Thoracic aorta (tissue), 2 donors: ENCODE measurements at regions not wholly inside any gene's neighbourhood (a gene's known extent, or its start where the extent isn't known, plus 50 kb on each side); places are given as distances from the start of the nearest gene placed in this dataset.
"Not testable (repeated sequence)": the region's sequence is repeated elsewhere in the genome, so short reads cannot be mapped to it uniquely, and the experiment has no call there.

Experiments
- ATAC-seq: fragments of 150-250 bp; one replicate; pipeline ENCODE4 v1.8.0; 2017; ENCODE audit warnings: low read depth; ENCODE audit not compliant: insufficient number of reproducible peaks, low FRiP score
- DNase-seq: peaks from one replicate; pipeline ENCODE4 v3.0.0-alpha.2; 2020; ENCODE audit warnings: low spot score
- H3K27ac ChIP-seq, 2 donors: fragments of 200-600 bp; sonication (generic); 1 replicate in 1 of 2; 2 replicates in 1 of 2; pipeline ENCODE4 v1.5.1; 2016; ENCODE audit warnings: mild to moderate bottlenecking in 2 of 2, moderate library complexity in 2 of 2
- H3K27me3 ChIP-seq: fragments of 200-600 bp; sonication (generic); replicated peaks from 2 replicates; pipeline ENCODE4 v1.6.0; 2016; ENCODE audit warnings: mild to moderate bottlenecking; ENCODE audit not compliant: insufficient read depth
- H3K36me3 ChIP-seq: fragments of 200-600 bp; sonication (generic); one replicate; pipeline ENCODE4 v1.5.1; 2016
- H3K4me1 ChIP-seq, 2 donors: fragments of 200-600 bp; sonication (generic); 1 replicate in 1 of 2; 2 replicates in 1 of 2; pipeline versions ENCODE4 v1.5.1 to v1.6.0; 2016; ENCODE audit warnings: low read depth in 2 of 2, mild to moderate bottlenecking in 1 of 2; ENCODE audit not compliant: control insufficient read depth in 1 of 2
- H3K4me3 ChIP-seq: fragments of 200-600 bp; sonication (generic); 2 replicates; pipeline ENCODE4 v1.5.1; 2016; ENCODE audit warnings: mild to moderate bottlenecking
- H3K9me3 ChIP-seq: fragments of 200-600 bp; sonication (generic); 2 replicates; pipeline ENCODE4 v1.5.1; 2016
- CTCF ChIP-seq: fragments of 200-600 bp; sonication (generic); IDR thresholded peaks from one replicate; pipeline ENCODE4 v1.5.1; 2019; ENCODE audit warnings: antibody characterized with exemption

DNA sequence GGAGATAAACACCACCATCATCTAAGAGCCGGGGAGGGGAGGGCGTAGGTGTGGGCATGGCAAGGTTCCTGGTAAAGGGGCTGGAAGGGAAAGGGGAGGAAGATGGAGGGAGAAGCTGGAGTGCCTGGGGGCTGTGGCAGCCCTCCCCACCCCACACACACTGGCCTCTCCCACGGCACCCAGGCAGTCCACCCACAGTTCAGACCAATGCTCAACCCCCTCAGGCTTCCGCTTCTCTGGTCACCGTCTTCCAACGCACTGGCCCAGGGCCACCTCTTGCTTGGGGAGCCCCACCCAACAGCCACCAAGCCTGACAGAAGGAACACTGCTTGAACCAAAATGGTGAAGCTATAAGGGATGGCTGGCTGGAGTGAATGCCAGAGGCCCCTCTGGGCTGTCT lies 160.3 kb downstream of the GOLGA6L4 start:
- not testable (repeated sequence) for ATAC-seq, H3K9me3 ChIP-seq, H3K36me3 ChIP-seq

GRCh38 chr15:84397066-84397465 lies 161.5 kb downstream of the GOLGA6L4 start:
- not testable (repeated sequence) for H3K4me3 ChIP-seq, DNase-seq, H3K9me3 ChIP-seq, H3K36me3 ChIP-seq, H3K27me3 ChIP-seq, ATAC-seq, H3K4me1 ChIP-seq, H3K27ac ChIP-seq

More for the DNA sequence above, 160.3 kb downstream of the GOLGA6L4 start:
- not testable (repeated sequence) for H3K4me1 ChIP-seq, H3K4me3 ChIP-seq, H3K27ac ChIP-seq, DNase-seq, H3K27me3 ChIP-seq

DNA sequence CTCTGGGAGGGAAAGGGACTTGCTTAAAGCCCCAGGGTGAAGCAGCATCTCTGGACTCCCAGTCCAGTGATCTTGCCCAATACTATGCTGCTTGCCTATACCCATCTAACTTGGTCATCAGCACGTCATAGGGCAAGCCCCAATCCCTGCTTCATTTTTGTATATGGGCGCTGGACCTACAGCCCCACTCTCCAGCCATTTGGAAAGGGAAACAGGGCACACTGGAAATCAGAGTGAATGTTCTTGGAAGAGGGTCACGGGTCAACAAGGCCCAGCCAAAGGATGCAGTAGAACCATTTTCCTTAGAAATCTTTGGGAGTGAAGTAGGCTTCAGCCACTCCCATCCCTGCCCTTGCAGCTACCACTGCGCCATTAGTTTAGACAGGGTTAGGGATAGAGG lies 162.5 kb downstream of the GOLGA6L4 start:
- not testable (repeated sequence) for H3K4me3 ChIP-seq, H3K9me3 ChIP-seq, H3K36me3 ChIP-seq, H3K4me1 ChIP-seq, ATAC-seq, H3K27ac ChIP-seq, DNase-seq, H3K27me3 ChIP-seq

GRCh38 chr15:84398763-84399701 lies 163.5 kb downstream of the GOLGA6L4 start:
- TF ChIP-seq CTCF = no peak
- Histone ChIP-seq H3K4me1 (no peaks in the 10 kb centered on the region), H3K36me3 (no peaks in the 10 kb centered on the region), H3K4me3 (no peak overlapping the region), H3K27ac (no peak overlapping the region), H3K27me3 (no peaks in the 10 kb centered on the region), H3K9me3 (no peaks in the 10 kb centered on the region)
- DNase-seq (no peak), ATAC-seq (no peak)

GRCh38 chr15:84400017-84400740 lies 164.6 kb downstream of the GOLGA6L4 start:
- Histone ChIP-seq H3K4me3 (no peak overlapping the region), H3K9me3 (no peaks in the 10 kb centered on the region), H3K27me3 (no peaks in the 10 kb centered on the region), H3K4me1 (no peaks in the 10 kb centered on the region), H3K27ac (no peak overlapping the region), H3K36me3 (no peaks in the 10 kb centered on the region)
- ATAC-seq (no peak), DNase-seq (no peak)
- TF ChIP-seq CTCF = no peak

DNA sequence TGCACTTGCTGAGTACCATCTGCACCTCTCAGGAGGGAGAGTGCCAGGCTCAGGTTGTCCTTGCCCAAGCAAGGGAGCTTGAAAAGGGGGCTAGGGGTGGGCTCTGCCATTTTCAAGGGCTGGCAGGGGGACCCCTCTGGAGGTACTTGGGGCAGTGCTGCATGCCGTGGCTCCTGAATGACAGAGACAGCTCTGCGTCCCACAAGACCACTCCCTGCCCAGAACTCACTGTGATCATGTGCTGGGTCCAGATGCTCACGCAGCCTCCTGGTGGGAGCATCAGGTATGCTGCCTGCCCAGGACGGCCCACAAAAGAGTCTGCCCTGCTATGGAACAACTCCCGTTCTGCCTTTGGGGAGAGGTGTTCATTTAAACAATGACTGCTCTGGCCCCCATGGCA lies 165.2 kb downstream of the GOLGA6L4 start:
- H3K27me3 ChIP-seq = no peaks in the 10 kb centered on the region
- H3K27ac ChIP-seq = no peak overlapping the region
- DNase-seq (no peak), ATAC-seq (no peak)
- no peaks in the 10 kb centered on the region for H3K36me3 ChIP-seq
- TF ChIP-seq CTCF = no peak
- no peak overlapping the region for H3K4me3 ChIP-seq
- H3K9me3 ChIP-seq = no peaks in the 10 kb centered on the region
- no peaks in the 10 kb centered on the region for H3K4me1 ChIP-seq

GRCh38 chr15:84401461-84401860 lies 165.9 kb downstream of the GOLGA6L4 start:
- H3K9me3 ChIP-seq, H3K27me3 ChIP-seq, H3K4me1 ChIP-seq, H3K27ac ChIP-seq, H3K4me3 ChIP-seq, DNase-seq, ATAC-seq, H3K36me3 ChIP-seq: not testable (repeated sequence)

DNA sequence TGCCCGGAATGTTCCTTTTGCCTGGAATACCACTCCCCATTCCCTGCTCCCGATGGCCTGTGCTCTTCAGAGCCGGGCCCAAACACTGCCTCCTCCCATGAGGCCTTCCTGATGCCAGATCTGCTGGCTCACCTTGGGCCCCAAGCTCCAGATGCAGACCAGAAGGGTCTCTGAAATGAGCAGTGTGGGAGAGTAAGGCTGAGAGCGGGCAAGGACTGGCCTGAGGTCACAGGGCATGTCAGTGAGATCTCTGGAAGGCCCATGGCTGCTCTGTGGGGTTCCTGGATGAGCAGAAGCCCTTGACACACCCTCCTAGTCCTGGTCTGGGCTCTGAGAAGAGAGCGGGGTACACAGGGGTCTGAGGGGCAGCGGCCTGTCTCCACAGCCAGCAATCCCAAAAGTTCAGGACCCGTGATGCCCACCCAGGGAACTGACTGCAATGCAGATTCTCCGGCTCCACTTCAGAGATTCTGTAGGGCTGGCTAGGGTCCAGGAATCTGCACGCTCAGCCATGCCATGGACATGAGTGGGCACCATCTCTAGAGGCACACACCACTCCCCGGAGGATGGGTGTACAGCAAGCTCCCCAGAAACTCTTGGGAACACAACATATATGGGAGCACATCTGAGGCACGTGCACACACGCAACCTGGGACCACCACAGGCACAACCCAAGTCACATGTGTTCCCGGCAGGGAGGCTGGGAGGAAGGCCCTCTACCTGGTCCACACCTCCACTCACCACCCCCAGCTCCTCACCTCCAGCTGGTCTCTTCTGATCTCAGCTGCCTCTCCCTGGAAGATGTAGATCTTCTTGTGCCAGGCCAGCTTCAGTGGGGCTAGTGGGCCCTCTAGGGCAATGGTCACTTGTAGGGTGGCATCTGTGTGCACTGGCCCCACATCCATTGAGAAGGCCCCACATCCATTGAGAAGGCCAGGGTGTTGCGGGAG lies 166.6 kb downstream of the GOLGA6L4 start:
- H3K27me3 ChIP-seq, H3K4me1 ChIP-seq, H3K27ac ChIP-seq, H3K4me3 ChIP-seq, H3K36me3 ChIP-seq, ATAC-seq, H3K9me3 ChIP-seq, DNase-seq: not testable (repeated sequence)
